Skeletal muscle tissue (tissue), 3 donors: ENCODE measurements at regions not wholly inside any gene's neighbourhood (a gene's known extent, or its start where the extent isn't known, plus 50 kb on each side); places are given as distances from the start of the nearest gene placed in this dataset.
"Not testable (repeated sequence)": the region's sequence is repeated elsewhere in the genome, so short reads cannot be mapped to it uniquely, and the experiment has no call there.

Experiments
- H3K27ac ChIP-seq: one replicate; pipeline ENCODE4 v1.7.0; 2013; ENCODE audit warnings: mild to moderate bottlenecking, low read depth, low read length, inconsistent platforms
- H3K27me3 ChIP-seq, 3 donors: one replicate each; pipeline ENCODE4 v1.7.0; 2013; ENCODE audit warnings: low read length in 3 of 3; ENCODE audit not compliant: control insufficient read depth in 3 of 3, insufficient read depth in 3 of 3
- H3K36me3 ChIP-seq, 3 donors: one replicate each; pipeline ENCODE4 v1.7.0; 2013; ENCODE audit warnings: low read length in 3 of 3; ENCODE audit not compliant: control insufficient read depth in 3 of 3, insufficient read depth in 3 of 3
- H3K4me1 ChIP-seq, 3 donors: one replicate each; pipeline ENCODE4 v1.7.0; 2013; ENCODE audit warnings: low read length in 3 of 3, mild to moderate bottlenecking in 3 of 3; ENCODE audit not compliant: control insufficient read depth in 3 of 3, insufficient read depth in 3 of 3
- H3K4me3 ChIP-seq, 3 donors: one replicate each; pipeline ENCODE4 v1.7.0; 2013; ENCODE audit warnings: low read length in 3 of 3
- H3K9ac ChIP-seq, 3 donors: one replicate each; pipeline ENCODE4 v1.7.0; 2013; ENCODE audit warnings: low read length in 3 of 3, mild to moderate bottlenecking in 3 of 3, moderate library complexity in 2 of 3, low read depth in 1 of 3
- H3K9me3 ChIP-seq, 3 donors: one replicate each; pipeline ENCODE4 v1.7.0; 2013; ENCODE audit warnings: low read length in 3 of 3; ENCODE audit not compliant: control insufficient read depth in 3 of 3
- donor health status: Osteomylitis.

GRCh38 chr12:9474197-9474596, 133.5 kb downstream of the KLRB1 start:
- not testable (repeated sequence) for H3K4me3 ChIP-seq, H3K27me3 ChIP-seq, H3K27ac ChIP-seq, H3K4me1 ChIP-seq, H3K9me3 ChIP-seq, H3K9ac ChIP-seq, H3K36me3 ChIP-seq

GRCh38 chr12:9473638-9474037, 134.1 kb downstream of the KLRB1 start:
- H3K27ac ChIP-seq, H3K4me1 ChIP-seq, H3K27me3 ChIP-seq, H3K36me3 ChIP-seq, H3K4me3 ChIP-seq, H3K9ac ChIP-seq, H3K9me3 ChIP-seq: not testable (repeated sequence)

- H3K27ac ChIP-seq, H3K36me3 ChIP-seq, H3K9me3 ChIP-seq, H3K9ac ChIP-seq, H3K27me3 ChIP-seq, H3K4me3 ChIP-seq, H3K4me1 ChIP-seq: not testable (repeated sequence)
These were observed 136.2 kb downstream of the KLRB1 start for GRCh38 chr12:9471501-9471900.

GRCh38 chr12:9470367-9470766, 137.3 kb downstream of the KLRB1 start:
- not testable (repeated sequence) for H3K27ac ChIP-seq, H3K4me1 ChIP-seq, H3K4me3 ChIP-seq, H3K36me3 ChIP-seq, H3K9me3 ChIP-seq, H3K9ac ChIP-seq, H3K27me3 ChIP-seq

GRCh38 chr12:9469956-9470355, 137.8 kb downstream of the KLRB1 start:
- not testable (repeated sequence) for H3K9me3 ChIP-seq, H3K4me3 ChIP-seq, H3K4me1 ChIP-seq, H3K27ac ChIP-seq, H3K27me3 ChIP-seq, H3K36me3 ChIP-seq, H3K9ac ChIP-seq

- H3K4me3 ChIP-seq, H3K27me3 ChIP-seq, H3K9me3 ChIP-seq, H3K27ac ChIP-seq, H3K4me1 ChIP-seq, H3K36me3 ChIP-seq, H3K9ac ChIP-seq: not testable (repeated sequence)
These were observed 138.3 kb downstream of the KLRB1 start for GRCh38 chr12:9469463-9469862.

GRCh38 chr12:9468998-9469397, 138.7 kb downstream of the KLRB1 start:
- H3K27ac ChIP-seq, H3K36me3 ChIP-seq, H3K27me3 ChIP-seq, H3K9ac ChIP-seq, H3K4me1 ChIP-seq, H3K9me3 ChIP-seq, H3K4me3 ChIP-seq: not testable (repeated sequence)

GRCh38 chr12:9468144-9468543, 139.6 kb downstream of the KLRB1 start:
- H3K36me3 ChIP-seq, H3K4me3 ChIP-seq, H3K4me1 ChIP-seq, H3K27me3 ChIP-seq, H3K27ac ChIP-seq, H3K9ac ChIP-seq, H3K9me3 ChIP-seq: not testable (repeated sequence)

- H3K9ac ChIP-seq, result no peak overlapping the region
- no peaks in the 10 kb centered on the region for H3K9me3 ChIP-seq
- no peaks in the 10 kb centered on the region for H3K4me1 ChIP-seq
- no peak overlapping the region for H3K27ac ChIP-seq
- no peak overlapping the region for H3K4me3 ChIP-seq
- no peaks in the 10 kb centered on the region for H3K27me3 ChIP-seq
- H3K36me3 ChIP-seq, result no peaks in the 10 kb centered on the region
These were observed 143.3 kb downstream of the KLRB1 start for GRCh38 chr12:9464408-9464807.

- not testable (repeated sequence) for H3K9ac ChIP-seq, H3K27me3 ChIP-seq, H3K36me3 ChIP-seq, H3K4me1 ChIP-seq, H3K4me3 ChIP-seq, H3K9me3 ChIP-seq, H3K27ac ChIP-seq
These were observed 152.2 kb downstream of the KLRB1 start for GRCh38 chr12:9455516-9455915.

GRCh38 chr12:9454021-9454420, 153.7 kb downstream of the KLRB1 start:
- not testable (repeated sequence) for H3K27ac ChIP-seq, H3K9me3 ChIP-seq, H3K27me3 ChIP-seq, H3K4me1 ChIP-seq, H3K36me3 ChIP-seq, H3K4me3 ChIP-seq, H3K9ac ChIP-seq
